HG03139 (cell line): ENCODE measurements at regions not wholly inside any gene's neighbourhood (a gene's known extent, or its start where the extent isn't known, plus 50 kb on each side); places are given as distances from the start of the nearest gene placed in this dataset.

Source experiments
- ATAC-seq: cut with Tn5 transposase; IDR thresholded peaks from one replicate; pipeline ENCODE4 v1.9.1; 2021; ENCODE audit not compliant: unreplicated experiment

- no peak for ATAC-seq
Observed at GRCh38 chr4:18934197-18934596, 912.6 kb upstream of the LCORL start.

- no peak for ATAC-seq
Observed at GRCh38 chr4:18932730-18933339, 911.3 kb upstream of the LCORL start.

- ATAC-seq, result no peak
Observed at GRCh38 chr4:18931643-18932377, 910.3 kb upstream of the LCORL start.

GRCh38 chr4:18930487-18930886 is 908.9 kb upstream of the LCORL start:
- ATAC-seq, result no peak

GRCh38 chr4:18923496-18924161 is 902.1 kb upstream of the LCORL start:
- ATAC-seq, result no peak

- no peak for ATAC-seq
Observed at GRCh38 chr4:18917689-18918088, 896.1 kb upstream of the LCORL start.

- ATAC-seq, result no peak
Observed at GRCh38 chr4:18914182-18914581, 892.6 kb upstream of the LCORL start.

- no peak for ATAC-seq
Observed at GRCh38 chr4:18894928-18895327, 873.4 kb upstream of the LCORL start.

GRCh38 chr4:18882468-18882867 is 860.9 kb upstream of the LCORL start:
- no peak for ATAC-seq

GRCh38 chr4:18881556-18881955 is 860.0 kb upstream of the LCORL start:
- ATAC-seq, result no peak

- no peak for ATAC-seq
Observed at GRCh38 chr4:18880871-18881270, 859.3 kb upstream of the LCORL start.

- ATAC-seq, result no peak
Observed at GRCh38 chr4:18878561-18878960, 857.0 kb upstream of the LCORL start.

GRCh38 chr4:18869166-18869565 is 847.6 kb upstream of the LCORL start:
- ATAC-seq, result no peak

- ATAC-seq, result no peak
Observed at GRCh38 chr4:18860836-18861530, 839.4 kb upstream of the LCORL start.

GRCh38 chr4:18859468-18859867 is 837.9 kb upstream of the LCORL start:
- no peak for ATAC-seq

GRCh38 chr4:18858229-18858922 is 836.8 kb upstream of the LCORL start:
- ATAC-seq, result no peak

GRCh38 chr4:18850867-18851266 is 829.3 kb upstream of the LCORL start:
- no peak for ATAC-seq

- ATAC-seq, result no peak
Observed at GRCh38 chr4:18847249-18847890, 825.8 kb upstream of the LCORL start.

GRCh38 chr4:18846313-18846712 is 824.8 kb upstream of the LCORL start:
- ATAC-seq, result no peak

GRCh38 chr4:18844726-18845125 is 823.2 kb upstream of the LCORL start:
- no peak for ATAC-seq

GRCh38 chr4:18842431-18842830 is 820.9 kb upstream of the LCORL start:
- ATAC-seq, result no peak
